ENCODE measurements at regions not wholly inside any gene's neighbourhood (a gene's known extent, or its start where the extent isn't known, plus 50 kb on each side); places are given as distances from the start of the nearest gene placed in this dataset.

GRCh38 chr10:63788152-63788821 lies 267.1 kb downstream of the REEP3 start:
- TF ChIP-seq IRF2 (CRISPR knock-in tag; IDR thresholded peaks at IDR 0.05) (no peak), PITX1 (CRISPR knock-in tag; IDR thresholded peaks at IDR 0.05) (no peak), MAX (IDR thresholded peaks at IDR 0.05) (no peak), NONO (IDR thresholded peaks at IDR 0.05) (no peak), NONO (CRISPR knock-in tag; conservative IDR thresholded peaks at IDR 0.05) (no peak), STAG1 (CRISPR knock-in tag; IDR thresholded peaks at IDR 0.05) (no peak), KAT8 (CRISPR knock-in tag; IDR thresholded peaks at IDR 0.05) (no peak), ZNF251 (CRISPR knock-in tag; IDR thresholded peaks at IDR 0.05) (no peak), MZF1 (CRISPR knock-in tag; IDR thresholded peaks at IDR 0.05; ENCODE audit: borderline replicate concordance) (no peak), JUND (CRISPR knock-in tag; IDR thresholded peaks at IDR 0.05) (no peak), NPAS2 (CRISPR knock-in tag; IDR thresholded peaks at IDR 0.05; ENCODE audit: borderline replicate concordance) (no peak), FOSL2 (CRISPR knock-in tag; IDR thresholded peaks at IDR 0.05) (no peak), HNRNPK (IDR thresholded peaks at IDR 0.05; ENCODE audit: low read depth, low read length, poor library complexity, severe bottlenecking) (no peak)
- TF ChIP-seq, protein P1, sequence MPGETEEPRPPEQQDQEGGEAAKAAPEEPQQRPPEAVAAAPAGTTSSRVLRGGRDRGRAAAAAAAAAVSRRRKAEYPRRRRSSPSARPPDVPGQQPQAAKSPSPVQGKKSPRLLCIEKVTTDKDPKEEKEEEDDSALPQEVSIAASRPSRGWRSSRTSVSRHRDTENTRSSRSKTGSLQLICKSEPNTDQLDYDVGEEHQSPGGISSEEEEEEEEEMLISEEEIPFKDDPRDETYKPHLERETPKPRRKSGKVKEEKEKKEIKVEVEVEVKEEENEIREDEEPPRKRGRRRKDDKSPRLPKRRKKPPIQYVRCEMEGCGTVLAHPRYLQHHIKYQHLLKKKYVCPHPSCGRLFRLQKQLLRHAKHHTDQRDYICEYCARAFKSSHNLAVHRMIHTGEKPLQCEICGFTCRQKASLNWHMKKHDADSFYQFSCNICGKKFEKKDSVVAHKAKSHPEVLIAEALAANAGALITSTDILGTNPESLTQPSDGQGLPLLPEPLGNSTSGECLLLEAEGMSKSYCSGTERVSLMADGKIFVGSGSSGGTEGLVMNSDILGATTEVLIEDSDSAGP (CRISPR knock-in tag; IDR thresholded peaks at IDR 0.05; ENCODE audit: borderline replicate concordance), result no peak

All from HepG2 (cell line).